GM12878 (cell line): ENCODE measurements at regions not wholly inside any gene's neighbourhood (a gene's known extent, or its start where the extent isn't known, plus 50 kb on each side); places are given as distances from the start of the nearest gene placed in this dataset.

Experiments used
- ATAC-seq: fragments of 200-7000 bp; cut with Tn5 transposase; 3 replicates; pipeline ENCODE4 v1.9.1; 2020; ENCODE audit warnings: mild to moderate bottlenecking, moderate library complexity
- BruUV-seq: library from RNA; stranded (reverse); fragments of 400-500 nt; replicated peaks from 2 replicates; lab custom pipeline; 2021; lab: Mats Ljungman, UMichigan
- CTCF ChIA-PET: fragments of 300-600 bp; sonication (Branson Sonifier 250); formaldehyde crosslinking; extraction: SDS; loops from one replicate; lab custom pipeline; 2021; ENCODE audit warnings: inconsistent platforms; lab: Yijun Ruan, JAX
- POLR2A ChIA-PET: fragments of 350-600 bp; formaldehyde crosslinking; extraction: SDS; loops from one replicate; lab custom pipeline; 2021; ENCODE audit warnings: inconsistent platforms; lab: Charles Lee
- RAD21 ChIA-PET: fragments of 300-600 bp; sonication (Branson Sonifier 250); formaldehyde crosslinking; loops from one replicate; lab custom pipeline; 2023; ENCODE audit warnings: antibody characterized with exemption; ENCODE audit not compliant: unreplicated experiment; lab: Charles Lee
- SMC1A ChIA-PET: fragments of 300-600 bp; sonication (Branson Sonifier 250); formaldehyde crosslinking; loops from one replicate; lab custom pipeline; 2023; ENCODE audit not compliant: unreplicated experiment, uncharacterized antibody; lab: Charles Lee
- DNase-seq: peaks from one replicate; pipeline ENCODE4 v3.0.0-alpha.2; 2011; ENCODE audit warnings: low read depth, low spot score
- FAIRE-seq: peaks from 3 replicates; lab custom pipeline; 2011; peaks lifted over from hg19 to GRCh38; lab: Jason Lieb, UNC
- H2AFZ ChIP-seq: 2 replicates; pipeline ENCODE4 v1.6.0; 2011; ENCODE audit warnings: low read depth, low read length, control low read depth; ENCODE audit not compliant: control insufficient read depth
- H3K27ac ChIP-seq: 2 replicates; pipeline ENCODE4 v1.5.1; 2011; ENCODE audit warnings: control low read depth; ENCODE audit not compliant: control insufficient read depth, insufficient read depth
- H3K27me3 ChIP-seq, 2 experiments: replicated peaks in 1 of 2; 2 replicates each; pipeline versions ENCODE4 v1.6.0 to v1.6.1; 2011; ENCODE audit warnings: low read length in 1 of 2; ENCODE audit not compliant: control insufficient read depth in 2 of 2, insufficient read depth in 2 of 2
- H3K36me3 ChIP-seq, 2 experiments: 2 replicates each; pipeline ENCODE4 v1.5.1; 2011; ENCODE audit warnings: low read length in 1 of 2; ENCODE audit not compliant: control insufficient read depth in 2 of 2, insufficient read depth in 2 of 2
- H3K4me1 ChIP-seq: 2 replicates; pipeline ENCODE4 v1.6.1; 2011; ENCODE audit warnings: mild to moderate bottlenecking, low read length, moderate library complexity, mixed read lengths; ENCODE audit not compliant: control insufficient read depth, insufficient read depth
- H3K4me2 ChIP-seq: 2 replicates; pipeline ENCODE4 v1.6.0; 2011; ENCODE audit warnings: control low read depth; ENCODE audit not compliant: control insufficient read depth, insufficient read depth
- H3K4me3 ChIP-seq: fragments of 200-600 bp; sonication (generic); 2 replicates; pipeline ENCODE4 v1.5.1; 2016
- H3K79me2 ChIP-seq: 2 replicates; pipeline ENCODE4 v1.6.0; 2011; ENCODE audit warnings: low read length; ENCODE audit not compliant: control insufficient read depth, insufficient read depth
- H3K9ac ChIP-seq: 2 replicates; pipeline ENCODE4 v1.8.0; 2011; ENCODE audit warnings: low read length, control low read depth, mixed read lengths; ENCODE audit not compliant: control insufficient read depth, insufficient read depth
- H3K9me3 ChIP-seq: replicated peaks from 3 replicates; pipeline ENCODE4 v1.5.1; 2011; ENCODE audit warnings: mild to moderate bottlenecking, low read length; ENCODE audit not compliant: control insufficient read depth, insufficient read depth
- H4K20me1 ChIP-seq: 2 replicates; pipeline ENCODE4 v1.6.0; 2011; ENCODE audit not compliant: control insufficient read depth, insufficient read depth
- CEBPB ChIP-seq, 2 experiments: fragments of 150-350 bp in 1 of 2; IDR thresholded peaks; 2 replicates each; pipeline ENCODE4 v1.6.1; 2012 to 2014; ENCODE audit warnings: low read depth in 2 of 2, low read length in 2 of 2, borderline replicate concordance in 1 of 2, inconsistent platforms in 1 of 2
- CUX1 ChIP-seq: IDR thresholded peaks from 2 replicates; pipeline ENCODE4 v1.6.1; 2012; ENCODE audit warnings: improper control_type of control experiment, low read depth, low read length; ENCODE audit not compliant: insufficient replicate concordance
- ESRRA ChIP-seq: IDR thresholded peaks from 2 replicates; pipeline ENCODE4 v1.6.1; 2012; ENCODE audit warnings: mild to moderate bottlenecking, low read length, improper control_type of control experiment
- FOXM1 ChIP-seq: IDR thresholded peaks from 2 replicates; pipeline ENCODE4 v1.6.1; 2012; ENCODE audit warnings: low read depth, mild to moderate bottlenecking, inconsistent platforms, low read length, moderate library complexity
- KDM1A ChIP-seq: fragments of 200-600 bp; sonication (generic); IDR thresholded peaks from 2 replicates; pipeline ENCODE4 v1.6.1; 2016; ENCODE audit warnings: borderline replicate concordance
- PKNOX1 ChIP-seq: fragments of 450-650 bp; IDR thresholded peaks from 2 replicates; pipeline ENCODE4 v1.6.1; 2016; ENCODE audit warnings: mild to moderate bottlenecking
- PML ChIP-seq: IDR thresholded peaks from 2 replicates; pipeline ENCODE4 v1.6.1; 2012; ENCODE audit warnings: low read length, inconsistent platforms
- RB1 ChIP-seq: fragments of 450-650 bp; formaldehyde crosslinking; IDR thresholded peaks from 2 replicates; pipeline ENCODE4 v1.6.1; 2017; ENCODE audit warnings: mild to moderate bottlenecking, borderline replicate concordance
- RELA ChIP-seq: fragments of 450-650 bp; IDR thresholded peaks from 2 replicates; pipeline ENCODE4 v1.8.0; 2014; ENCODE audit warnings: borderline replicate concordance; ENCODE audit not compliant: partially characterized antibody
- TCF3 ChIP-seq: IDR thresholded peaks from 2 replicates; pipeline ENCODE4 v1.6.1; 2012; ENCODE audit warnings: low read depth, mild to moderate bottlenecking, low read length, borderline replicate concordance; ENCODE audit not compliant: insufficient read depth
- ZNF207 ChIP-seq: fragments of 450-650 bp; IDR thresholded peaks from 2 replicates; pipeline ENCODE4 v1.6.1; 2014; ENCODE audit warnings: antibody characterized with exemption, mild to moderate bottlenecking, borderline replicate concordance
- in situ Hi-C: fragments of 300-500 bp; cut with MboI; formaldehyde crosslinking; loops from 9 replicates; pipeline ENCODE4 v1.14.3; 2018; ENCODE audit warnings: mixed read lengths
- intact Hi-C: fragments of 100-400 bp; cut with micrococcal nuclease; formaldehyde crosslinking; loops from one replicate; pipeline ENCODE4 v1.14.2; 2022; ENCODE audit not compliant: unreplicated experiment

GRCh38 chr6:139768196-139768595 is 393.7 kb upstream of the CITED2 start:
- ChIA-PET POLR2A (no interaction called here), RAD21 (interaction anchor here (0.8 to 1.4 kb wide), 2 partner anchors 73 to 395 kb away, joined by 3 to 5 read pairs; no protein-coding TSS in a partner anchor), SMC1A (interaction anchor here (1.0 to 1.5 kb wide), 3 partner anchors 13 to 170 kb away, joined by 3 to 4 read pairs (median 4); no protein-coding TSS in a partner anchor), CTCF (interaction anchor here (1.0 to 1.1 kb wide), 2 partner anchors 13 to 18 kb away, joined by 3 read pairs; no protein-coding TSS in a partner anchor)
- H3K4me2 ChIP-seq: no peak overlapping the region
- TF ChIP-seq FOXM1: no peak
- no peak for TF ChIP-seq PKNOX1
- no peak for TF ChIP-seq CEBPB (IDR thresholded peaks at IDR 0.05; ENCODE audit: borderline replicate concordance in 1 of 2, low read depth in 2 of 2, low read length in 2 of 2)
- TF ChIP-seq RB1: no peak
- TF ChIP-seq PML: no peak
- no peak for TF ChIP-seq KDM1A
- TF ChIP-seq ZNF207: no peak
- TF ChIP-seq RELA: no peak
- TF ChIP-seq ESRRA: no peak
- no peak for TF ChIP-seq TCF3
- TF ChIP-seq CUX1: no peak
- peaks cover 9% of the 10 kb centered on the region; the same call in 1 of the 2 replicates for H3K4me1 ChIP-seq
- no peak overlapping the region for H3K9ac ChIP-seq
- H3K27me3 ChIP-seq: no peaks in the 10 kb centered on the region
- DNase-seq (no peak), FAIRE-seq (peak; percentile 69), ATAC-seq (no peak)
- no peak overlapping the region for H3K4me3 ChIP-seq
- H3K36me3 ChIP-seq: no peaks in the 10 kb centered on the region
- H2AFZ ChIP-seq: no peak overlapping the region
- no peaks in the 10 kb centered on the region for H3K79me2 ChIP-seq
- BruUV-seq: no TSS peak
- intact Hi-C loops: no loop called here
- no peak overlapping the region for H3K27ac ChIP-seq
- H3K9me3 ChIP-seq: no peaks in the 10 kb centered on the region
- in situ Hi-C loops: no loop called here
- H4K20me1 ChIP-seq: no peaks in the 10 kb centered on the region
